SK-N-DZ (cell line): ENCODE measurements at regions not wholly inside any gene's neighbourhood (a gene's known extent, or its start where the extent isn't known, plus 50 kb on each side); places are given as distances from the start of the nearest gene placed in this dataset.
"Not testable (repeated sequence)": the region's sequence is repeated elsewhere in the genome, so short reads cannot be mapped to it uniquely, and the experiment has no call there.

Source experiments
- DNase-seq: peaks from one replicate; pipeline ENCODE4 v3.0.0-alpha.2; 2015; ENCODE audit warnings: low spot score

GRCh38 chr17:70320673-70321345, 151.5 kb downstream of the KCNJ2 start:
- no peak for DNase-seq

GRCh38 chr17:70321352-70321751, 152.0 kb downstream of the KCNJ2 start:
- no peak for DNase-seq

- no peak for DNase-seq
Observed at GRCh38 chr17:70323269-70323668, 153.9 kb downstream of the KCNJ2 start.

DNA sequence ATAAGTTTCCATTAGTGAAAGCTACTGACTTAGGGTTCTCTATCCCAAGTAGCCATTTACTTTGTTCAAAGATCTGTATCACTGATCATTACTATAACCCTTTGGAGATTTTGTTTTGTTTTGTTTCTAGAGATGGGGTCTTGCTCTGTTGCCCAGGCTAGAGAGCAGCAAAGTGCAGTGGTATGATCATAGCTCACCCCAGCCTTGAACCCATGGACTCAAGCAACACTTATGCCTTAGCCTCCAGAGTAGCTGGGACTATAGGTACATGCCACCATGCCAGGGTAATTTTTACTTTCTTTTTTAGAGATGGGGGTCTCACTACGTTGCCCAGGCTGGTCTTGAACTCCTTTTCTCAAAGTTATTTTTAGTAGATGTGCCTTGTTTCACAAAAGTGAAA, 154.7 kb downstream of the KCNJ2 start:
- no peak for DNase-seq

GRCh38 chr17:70327279-70327678, 157.9 kb downstream of the KCNJ2 start:
- DNase-seq: no peak

- DNase-seq: no peak
Observed at GRCh38 chr17:70327723-70328122, 158.4 kb downstream of the KCNJ2 start.

DNA sequence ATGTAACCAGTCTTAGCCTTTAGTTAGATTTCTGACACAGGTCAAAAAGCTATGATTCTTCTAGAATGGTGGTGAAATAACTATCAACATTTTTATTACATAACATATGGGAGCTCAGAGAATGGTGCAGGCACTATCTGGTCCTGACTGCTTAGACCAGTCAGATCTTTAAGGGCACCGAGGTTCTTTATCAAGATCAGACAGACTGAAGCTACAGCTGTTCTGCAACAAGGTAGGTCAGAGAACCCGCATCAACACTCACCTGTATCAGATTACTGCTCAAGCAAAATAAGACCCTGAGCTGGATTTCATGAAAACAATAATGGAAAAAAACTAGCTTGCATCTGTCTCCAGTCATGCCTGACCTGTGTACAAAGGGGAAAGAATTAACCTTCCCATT, 160.4 kb downstream of the KCNJ2 start:
- DNase-seq: no peak

DNA sequence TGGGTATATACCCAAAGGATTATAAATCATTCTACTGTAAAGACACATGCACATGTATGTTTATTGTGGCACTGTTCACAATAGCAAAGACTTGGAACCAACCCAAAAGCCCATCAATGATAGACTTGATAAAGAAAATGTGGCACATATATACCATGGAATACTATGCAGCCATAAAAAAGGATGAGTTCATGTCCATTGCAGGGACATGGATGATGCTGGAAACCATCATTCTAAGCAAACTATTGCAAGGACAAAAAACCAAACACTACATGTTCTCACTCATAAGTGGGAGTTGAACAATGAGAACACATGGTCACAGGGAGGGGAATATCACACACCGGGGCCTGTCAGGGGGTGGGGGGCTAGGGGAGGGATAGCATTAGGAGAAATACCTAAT, 161.7 kb downstream of the KCNJ2 start:
- DNase-seq: not testable (repeated sequence)

DNA sequence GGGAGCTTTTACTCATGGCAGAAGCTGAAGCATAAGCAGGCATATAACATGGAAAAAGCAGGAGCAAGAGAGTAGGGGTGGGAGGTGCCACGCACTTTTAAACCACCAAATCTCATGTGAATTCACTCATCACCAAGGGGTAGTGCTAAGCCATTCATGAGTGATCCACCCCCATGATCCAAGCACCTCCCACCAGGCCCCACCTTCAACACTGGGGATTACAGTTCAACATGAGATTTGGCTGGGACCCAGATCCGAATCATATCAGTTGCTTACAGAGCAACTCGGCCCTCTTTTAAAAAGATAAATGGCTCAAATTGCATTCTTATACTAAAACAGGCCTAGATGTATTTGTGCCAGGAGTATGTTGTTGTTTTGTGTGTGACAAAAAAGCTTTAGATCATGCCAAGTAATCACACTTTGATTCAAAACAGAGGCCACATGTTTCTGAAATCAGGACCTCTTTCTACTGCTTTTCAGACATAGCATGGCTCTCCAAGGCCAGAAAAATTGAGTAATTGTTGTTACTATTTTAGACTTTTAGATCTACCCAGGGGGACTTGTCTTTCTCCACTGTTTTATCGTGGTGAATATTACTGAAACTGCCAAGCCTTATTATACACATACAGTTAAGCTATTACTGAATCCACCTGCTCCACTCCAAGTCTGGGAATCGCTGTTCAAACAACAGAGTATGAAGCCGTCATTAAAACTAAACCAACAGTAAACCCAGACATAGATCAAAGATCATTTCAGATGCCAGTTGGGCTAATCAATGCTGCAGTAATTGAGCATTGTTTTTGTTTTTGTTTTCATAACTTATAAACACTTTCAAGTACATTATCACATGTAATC, 163.3 kb downstream of the KCNJ2 start:
- DNase-seq: no peak

GRCh38 chr17:70336411-70336810, 167.1 kb downstream of the KCNJ2 start:
- DNase-seq: no peak

- no peak for DNase-seq
Observed at GRCh38 chr17:70338946-70339354, 169.6 kb downstream of the KCNJ2 start.

GRCh38 chr17:70343114-70343513, 173.8 kb downstream of the KCNJ2 start:
- DNase-seq: no peak

DNA sequence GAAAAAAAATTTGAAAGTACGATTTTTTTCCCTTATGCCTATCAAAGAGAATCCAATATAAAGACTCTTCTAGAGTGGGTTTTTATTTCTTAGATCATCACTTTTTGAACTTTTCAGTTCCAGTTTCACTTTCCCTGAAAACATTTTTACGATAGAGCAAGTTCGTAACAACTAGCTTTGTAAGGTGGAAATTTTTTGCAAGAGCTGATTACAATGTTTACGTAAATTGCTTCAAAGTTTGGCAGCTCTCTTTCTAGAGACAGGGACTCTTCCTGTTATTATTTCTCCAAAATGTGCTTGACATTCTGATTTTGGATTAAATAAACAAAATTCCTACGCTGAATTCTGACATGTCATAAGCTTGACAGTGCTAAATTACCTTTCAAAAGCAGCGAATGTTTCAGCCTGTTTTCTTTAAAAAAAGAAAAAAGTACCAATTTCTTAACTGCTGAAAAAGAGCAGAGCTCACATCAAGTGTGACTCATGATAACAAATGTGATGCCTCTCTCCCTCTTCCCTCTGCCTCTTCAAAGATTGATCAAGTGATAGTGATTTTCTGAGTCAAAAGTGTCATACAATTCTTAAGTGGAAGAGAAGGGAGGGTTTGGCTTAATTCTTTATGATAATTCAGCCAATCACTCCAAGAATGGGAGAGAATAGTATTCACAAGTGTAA, 175.2 kb downstream of the KCNJ2 start:
- no peak for DNase-seq

DNA sequence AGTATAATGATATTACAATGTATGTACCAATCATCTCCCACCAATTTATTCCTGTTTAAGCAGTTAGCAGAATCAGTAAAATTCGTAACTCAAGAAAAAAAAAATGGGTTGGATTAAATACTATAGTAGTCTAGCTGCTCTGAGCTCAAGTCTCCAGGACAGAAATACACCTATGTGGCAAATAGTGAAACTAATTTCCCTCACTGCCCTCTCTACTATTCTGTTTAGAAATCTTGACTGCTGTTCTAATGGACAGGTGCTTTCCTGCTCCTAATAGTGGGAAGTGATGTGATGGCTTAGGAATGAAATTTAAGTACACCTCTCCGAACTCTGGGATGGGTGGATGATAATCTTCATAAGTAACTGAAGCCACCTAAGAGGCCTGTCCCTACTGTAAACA, 175.7 kb downstream of the KCNJ2 start:
- DNase-seq: no peak

- DNase-seq: no peak
Observed at GRCh38 chr17:70352834-70353233, 183.5 kb downstream of the KCNJ2 start.

- DNase-seq: no peak
Observed at GRCh38 chr17:70353408-70354092, 184.2 kb downstream of the KCNJ2 start.

DNA sequence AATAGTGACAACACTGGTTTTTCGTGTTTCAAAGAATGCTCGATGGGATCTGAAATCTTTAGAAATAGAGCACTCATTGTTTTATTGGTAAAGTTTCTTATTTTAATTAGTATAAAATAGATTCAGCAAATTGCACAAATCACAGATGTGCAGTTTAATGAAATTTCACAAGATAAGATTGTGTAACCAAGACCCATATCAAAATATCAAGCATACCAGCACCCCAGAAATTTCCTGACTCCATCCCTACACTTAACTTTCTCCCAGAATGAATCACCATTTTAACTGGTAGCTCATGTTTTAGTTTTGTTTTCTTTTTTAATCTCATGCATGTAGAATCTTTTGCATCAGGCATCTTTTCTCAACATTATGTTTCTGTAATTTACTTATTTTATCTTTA, 185.9 kb downstream of the KCNJ2 start:
- DNase-seq: no peak

- DNase-seq: no peak
Observed at GRCh38 chr17:70357190-70357589, 187.9 kb downstream of the KCNJ2 start.

GRCh38 chr17:70365091-70365583, 195.8 kb downstream of the KCNJ2 start:
- DNase-seq: no peak

GRCh38 chr17:70366386-70366785, 197.1 kb downstream of the KCNJ2 start:
- no peak for DNase-seq

- no peak for DNase-seq
Observed at GRCh38 chr17:70368011-70368410, 198.7 kb downstream of the KCNJ2 start.

DNA sequence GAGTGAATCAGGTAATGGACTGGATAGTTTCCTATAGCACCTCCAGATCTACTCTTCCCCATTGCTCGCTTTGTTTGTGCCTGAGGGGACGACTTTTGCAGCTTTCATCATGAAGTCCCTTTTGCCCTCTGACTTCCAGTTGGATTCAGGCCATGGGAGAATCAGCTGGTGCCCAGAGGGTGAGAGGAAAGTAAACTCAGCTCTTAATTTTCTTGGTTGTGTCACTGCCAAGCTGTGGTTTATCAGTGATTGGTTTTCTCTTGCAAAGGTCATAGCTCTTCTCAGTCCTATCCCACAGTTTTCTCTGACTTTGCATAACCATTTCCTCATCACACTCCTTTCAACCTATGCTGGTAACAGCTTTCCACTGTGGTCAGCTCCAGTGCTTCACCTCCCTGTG, 200.1 kb downstream of the KCNJ2 start:
- DNase-seq: no peak
